ENCODE measurements at regions not wholly inside any gene's neighbourhood (a gene's known extent, or its start where the extent isn't known, plus 50 kb on each side); places are given as distances from the start of the nearest gene placed in this dataset.

GRCh38 chr12:75852143-75852542 is 179.4 kb downstream of the PHLDA1 start:
- no peak overlapping the region for H3K9ac ChIP-seq (ENCODE audit: low read depth, low read length)
- H4K91ac ChIP-seq (ENCODE audit: insufficient read depth, low read depth, low read length): no peak overlapping the region
- H2AK5ac ChIP-seq (ENCODE audit: low read depth, low read length): no peak overlapping the region
- TF ChIP-seq POLR2A (IDR thresholded peaks at IDR 0.05; ENCODE audit: low read depth, low read length): no peak
- no peak for TF ChIP-seq RAD21 (IDR thresholded peaks at IDR 0.05; ENCODE audit: low read length)
- TF ChIP-seq BHLHE40 (IDR thresholded peaks at IDR 0.05; ENCODE audit: low read depth, low read length): no peak
- TF ChIP-seq SMC3 (IDR thresholded peaks at IDR 0.05; ENCODE audit: low read depth, low read length): no peak
- TF ChIP-seq MAFK (IDR thresholded peaks at IDR 0.05; ENCODE audit: low read depth, low read length): no peak
- TF ChIP-seq RCOR1 (IDR thresholded peaks at IDR 0.05; ENCODE audit: insufficient replicate concordance, low read length): no peak
- intact Hi-C loops (cut with micrococcal nuclease) (no loop called here), dilution Hi-C loops (cut with HindIII; ENCODE audit: low sequenced_read_pairs, unreplicated experiment) (no loop called here), in situ Hi-C loops (cut with MboI; ENCODE audit: low sequenced_read_pairs) (no loop called here)
- no peak overlapping the region for H4K8ac ChIP-seq (ENCODE audit: low read depth in 2 of 2, low read length in 2 of 2)
- H2BK5ac ChIP-seq (ENCODE audit: low read depth, low read length, poor library complexity, severe bottlenecking): no peak overlapping the region
- POLR2A ChIA-PET (ENCODE audit: unreplicated experiment): no interaction called here
- peaks cover 8% of the 10 kb centered on the region for H3K9me1 ChIP-seq (ENCODE audit: insufficient read depth, low read length)
- H3K79me1 ChIP-seq (ENCODE audit: low read depth in 1 of 2, low read length in 2 of 2): no peaks in the 10 kb centered on the region
- H3K4ac ChIP-seq (ENCODE audit: low read depth, low read length): peak overlapping the region; percentile 9; the same call in 1 of the 2 replicates
- H4K5ac ChIP-seq (ENCODE audit: low read depth, low read length): no peak overlapping the region
- DNase-seq (peak; percentile 48), ATAC-seq (ENCODE audit: low read depth) (peak; percentile 26; the same call in 1 of the 2 replicates)
- no peak overlapping the region for H3K27ac ChIP-seq (ENCODE audit: insufficient read depth, low read length)
- CTCF ChIA-PET: no interaction called here
- no CpG with 5 or more reads among the region's 3 CpGs for WGBS, 2 experiments (ENCODE audit: extremely low coverage in 2 of 2, insufficient read length in 1 of 2)
- no peak overlapping the region for H3K56ac ChIP-seq (ENCODE audit: extremely low read depth, insufficient read depth, low read length)
- H3K23ac ChIP-seq (ENCODE audit: low read depth, low read length): no peak overlapping the region
- peaks cover 17% of the 10 kb centered on the region for H3K4me1 ChIP-seq (ENCODE audit: control insufficient read depth, insufficient read depth, low read length)
- no peak overlapping the region for H2AFZ ChIP-seq (replicated peaks; ENCODE audit: low read length, poor library complexity)
- H3K4me3 ChIP-seq (ENCODE audit: insufficient read depth, low read depth, low read length): no peak overlapping the region
- no peaks in the 10 kb centered on the region for H4K20me1 ChIP-seq (ENCODE audit: insufficient read depth, low read length)
- peak overlapping the region; percentile 18 for H2BK20ac ChIP-seq (ENCODE audit: low read depth, low read length)
- H3K4me2 ChIP-seq (ENCODE audit: low read depth, low read length): no peak overlapping the region
- H2BK120ac ChIP-seq (ENCODE audit: low read depth, low read length): peak overlapping the region; percentile 18; the same call in 1 of the 2 replicates
- H3K9me3 ChIP-seq (ENCODE audit: control insufficient read depth, insufficient read depth, low read length): no peaks in the 10 kb centered on the region
- BruUV-seq (replicated peaks): no TSS peak
- H2AK9ac ChIP-seq (replicated peaks; ENCODE audit: low read depth, low read length, poor library complexity): no peak overlapping the region
- H2BK15ac ChIP-seq (ENCODE audit: low read depth, low read length): peak overlapping the region; percentile 32; the same call in 1 of the 3 replicates
- H3K27me3 ChIP-seq (ENCODE audit: control insufficient read depth, insufficient read depth, low read length): no peaks in the 10 kb centered on the region
- H3K36me3 ChIP-seq (ENCODE audit: control insufficient read depth, insufficient read depth, low read length): no peaks in the 10 kb centered on the region
- H3K18ac ChIP-seq (ENCODE audit: low read depth, low read length): no peak overlapping the region
- 0 out of 2 replicates have a peak overlapping the region, but pooled peaks have one; percentile 5 for H3K14ac ChIP-seq (replicated peaks; ENCODE audit: low read depth, low read length)
